ENCODE measurements at regions not wholly inside any gene's neighbourhood (a gene's known extent, or its start where the extent isn't known, plus 50 kb on each side); places are given as distances from the start of the nearest gene placed in this dataset.
"Not testable (repeated sequence)": the region's sequence is repeated elsewhere in the genome, so short reads cannot be mapped to it uniquely, and the experiment has no call there.

GRCh38 chr1:190837200-190837599, 359.5 kb upstream of the BRINP3 start:
- not testable (repeated sequence) for DNase-seq

DNA sequence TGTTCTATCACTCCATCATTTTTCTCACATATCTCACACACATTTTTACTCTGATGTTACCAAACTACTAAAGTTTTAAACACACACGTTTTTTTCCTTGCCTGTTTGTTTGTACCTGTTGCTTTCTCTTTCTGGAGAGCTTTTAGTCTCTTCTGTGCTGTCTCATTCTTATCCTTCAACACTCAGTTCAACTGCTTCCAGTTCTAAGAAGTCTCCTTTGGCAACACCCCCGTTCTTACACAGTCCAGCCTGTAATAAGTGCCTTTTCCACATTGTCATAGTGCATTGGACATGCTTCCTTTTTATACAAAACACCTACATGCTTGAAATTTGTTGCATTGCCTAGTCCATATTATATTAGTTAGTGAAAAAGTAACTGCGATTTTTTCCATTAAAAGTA, 360.2 kb upstream of the BRINP3 start:
- no peak for DNase-seq

- no peak for DNase-seq
Observed at GRCh38 chr1:190847166-190847565, 369.5 kb upstream of the BRINP3 start.

DNA sequence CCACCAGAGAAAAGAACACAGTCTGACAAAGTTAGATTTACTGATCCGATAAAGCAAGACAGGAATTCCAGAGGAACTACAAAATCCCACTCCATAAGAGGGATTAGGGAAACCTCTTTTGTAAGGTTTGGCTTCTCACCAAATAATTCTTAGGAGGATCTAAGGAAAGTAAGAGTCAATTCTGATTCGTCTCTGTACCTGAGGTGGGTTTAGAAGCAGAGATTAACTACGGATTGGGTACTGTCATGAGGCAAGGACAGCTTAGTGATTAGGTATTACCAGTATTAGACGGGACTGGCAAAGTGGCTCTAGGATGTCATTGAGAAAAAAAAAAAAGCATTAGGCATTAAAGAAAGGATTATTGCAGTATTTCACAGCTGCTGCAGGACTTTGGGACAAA, 371.7 kb upstream of the BRINP3 start:
- no peak for DNase-seq

GRCh38 chr1:190852611-190853010, 374.9 kb upstream of the BRINP3 start:
- DNase-seq: no peak

- no peak for DNase-seq
Observed at GRCh38 chr1:190858140-190858539, 380.5 kb upstream of the BRINP3 start.

DNA sequence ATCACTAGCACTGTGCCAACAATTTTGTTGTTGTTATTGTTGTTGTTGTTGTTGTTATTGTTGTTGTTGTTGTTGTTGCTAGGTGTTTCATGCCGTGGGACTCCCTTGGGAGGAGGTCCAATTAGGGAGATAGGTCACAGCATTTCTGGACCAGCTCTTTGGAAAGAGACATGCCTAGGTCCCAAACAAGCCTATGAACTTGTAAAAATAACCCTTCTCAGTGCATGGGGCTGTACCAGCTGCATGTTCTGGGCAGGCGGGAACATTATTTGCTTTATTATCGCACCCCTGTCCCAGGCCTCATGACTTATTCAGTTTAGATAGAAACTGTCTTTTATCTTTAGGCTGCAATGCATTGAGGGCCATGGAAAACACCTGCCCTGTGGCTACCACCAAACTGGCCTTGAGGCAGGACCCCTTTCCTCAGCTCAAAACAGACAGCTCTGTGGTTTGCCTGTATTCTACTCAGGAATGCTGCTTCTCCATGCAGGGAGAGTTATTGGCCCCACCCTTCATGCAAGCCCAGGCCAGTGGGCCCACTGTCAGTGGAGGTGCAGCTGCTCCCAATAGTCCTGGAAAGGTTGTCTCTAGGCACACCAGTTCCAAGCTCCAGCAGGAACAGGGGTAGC, 386.5 kb upstream of the BRINP3 start:
- no peak for DNase-seq

- no peak for DNase-seq
Observed at GRCh38 chr1:190880352-190880751, 402.7 kb upstream of the BRINP3 start.

GRCh38 chr1:190881064-190881463, 403.4 kb upstream of the BRINP3 start:
- DNase-seq: no peak

DNA sequence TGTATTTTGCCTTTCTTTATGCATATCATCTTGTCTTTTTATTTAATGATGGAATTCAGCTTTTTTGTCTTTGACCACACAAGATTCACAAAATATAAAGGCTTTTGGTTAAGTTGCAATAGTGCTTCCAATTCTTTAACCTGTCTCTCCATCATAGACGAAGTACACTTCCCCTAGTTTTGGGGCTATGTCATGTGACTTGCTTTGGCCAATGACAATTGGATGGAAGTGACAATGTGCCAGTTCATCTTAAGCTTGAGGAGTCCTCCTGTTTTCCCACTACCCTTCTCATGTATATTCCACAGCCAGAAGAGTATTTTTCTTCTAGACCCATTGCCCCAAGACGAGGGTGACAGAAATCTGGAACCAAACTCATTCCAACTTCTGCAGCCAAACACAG, 419.6 kb upstream of the BRINP3 start:
- no peak for DNase-seq

GRCh38 chr1:190904091-190904695, 426.5 kb upstream of the BRINP3 start:
- no peak for DNase-seq

- no peak for DNase-seq
Observed at GRCh38 chr1:190906206-190906725, 428.6 kb upstream of the BRINP3 start.

DNA sequence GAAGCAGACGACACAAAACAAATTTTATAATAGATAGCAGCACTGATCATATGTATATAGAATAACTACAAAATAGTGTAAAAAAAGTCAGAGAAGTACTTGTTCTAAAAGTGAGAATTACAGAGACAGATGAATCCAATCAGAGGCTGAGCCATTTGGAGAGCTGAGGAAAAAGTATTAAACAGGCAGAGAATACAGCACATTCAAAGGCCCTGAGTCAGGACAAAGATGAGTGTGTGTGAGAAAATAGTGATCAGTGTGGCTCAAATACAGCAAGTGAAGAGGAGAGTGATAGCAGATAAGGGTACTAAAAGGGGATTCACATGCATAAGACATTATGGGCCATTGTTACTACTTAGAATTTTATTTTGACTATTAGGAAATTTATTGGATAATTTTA, 430.6 kb upstream of the BRINP3 start:
- DNase-seq: no peak

DNA sequence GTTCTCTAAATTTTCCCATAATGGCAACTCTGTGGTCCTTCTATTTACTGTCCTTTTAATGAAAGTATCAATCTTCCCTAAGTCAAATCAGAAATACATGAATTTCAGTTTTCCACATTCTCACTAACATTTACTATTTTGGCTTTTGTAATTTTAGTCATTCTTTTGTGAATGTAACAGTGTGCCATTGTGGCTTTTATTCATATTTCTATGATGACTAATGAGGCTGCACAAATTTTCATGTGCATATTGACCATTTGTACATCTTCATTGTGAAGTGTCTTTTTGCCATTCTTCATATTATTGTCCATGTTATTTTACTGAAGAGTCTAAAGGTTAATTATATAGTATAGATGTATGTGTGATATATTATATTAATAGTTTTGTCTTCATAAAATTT, 431.0 kb upstream of the BRINP3 start:
- no peak for DNase-seq

- DNase-seq: no peak
Observed at GRCh38 chr1:190935925-190936324, 458.3 kb upstream of the BRINP3 start.

GRCh38 chr1:190936337-190936736, 458.7 kb upstream of the BRINP3 start:
- DNase-seq: no peak

DNA sequence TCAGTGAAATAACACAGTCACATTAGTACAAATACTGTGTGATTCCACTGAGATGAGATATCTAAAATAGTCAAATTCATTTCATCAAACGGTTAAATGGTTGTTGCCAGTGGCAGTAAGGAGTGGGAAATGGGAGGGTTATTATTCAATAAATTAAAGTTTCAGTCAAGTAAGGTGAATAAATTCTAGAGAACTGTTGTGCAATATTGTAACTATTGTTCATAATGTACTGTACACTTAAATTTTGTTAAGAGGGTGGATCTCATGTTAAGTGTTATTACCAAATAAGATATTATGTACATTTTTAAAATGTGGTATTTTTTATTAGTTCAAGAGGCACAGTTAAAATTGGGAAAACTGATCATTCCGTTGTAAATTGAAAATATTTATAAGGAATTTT, 463.3 kb upstream of the BRINP3 start:
- DNase-seq: no peak

DNA sequence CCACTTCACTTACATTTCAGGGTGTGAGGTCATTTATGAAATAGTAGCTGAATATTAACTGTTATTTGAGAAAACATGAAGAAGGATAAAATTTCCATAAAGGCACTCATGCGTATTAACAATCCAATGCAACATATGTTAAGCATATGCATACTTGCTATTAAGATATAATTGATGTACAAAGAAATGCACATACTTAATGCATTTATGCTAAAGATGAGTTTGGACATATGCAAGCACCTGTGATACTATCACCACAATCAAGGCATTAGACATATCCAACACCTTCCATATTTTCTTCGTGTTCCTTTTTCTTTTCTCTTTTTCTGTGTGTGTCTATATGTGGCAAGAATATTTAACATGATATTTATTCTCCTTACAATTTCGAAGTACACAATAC, 464.8 kb upstream of the BRINP3 start:
- no peak for DNase-seq

GRCh38 chr1:190943722-190944121, 466.1 kb upstream of the BRINP3 start:
- DNase-seq: not testable (repeated sequence)

GRCh38 chr1:190949939-190950338, 472.3 kb upstream of the BRINP3 start:
- peak in 1 of 2 experiments; percentile 21 for DNase-seq

DNA sequence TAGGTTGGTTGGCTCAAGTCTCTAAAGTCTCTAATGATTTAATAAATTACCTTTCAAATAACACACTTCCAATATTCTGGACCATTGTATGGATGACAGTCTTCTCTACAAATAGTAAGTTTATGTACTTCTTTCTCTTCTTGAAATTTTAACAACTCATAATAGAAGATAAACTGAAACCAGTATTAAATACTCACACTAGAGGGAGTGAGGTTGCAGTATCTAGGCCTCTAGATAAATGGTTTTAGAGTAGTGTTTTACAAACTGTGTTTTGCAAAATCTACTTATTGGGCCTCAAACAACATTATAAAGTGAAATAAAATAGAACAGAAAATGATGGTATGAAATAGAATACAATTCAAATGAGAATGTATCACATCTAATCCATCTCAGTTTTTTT, 479.9 kb upstream of the BRINP3 start:
- DNase-seq: no peak

DNA sequence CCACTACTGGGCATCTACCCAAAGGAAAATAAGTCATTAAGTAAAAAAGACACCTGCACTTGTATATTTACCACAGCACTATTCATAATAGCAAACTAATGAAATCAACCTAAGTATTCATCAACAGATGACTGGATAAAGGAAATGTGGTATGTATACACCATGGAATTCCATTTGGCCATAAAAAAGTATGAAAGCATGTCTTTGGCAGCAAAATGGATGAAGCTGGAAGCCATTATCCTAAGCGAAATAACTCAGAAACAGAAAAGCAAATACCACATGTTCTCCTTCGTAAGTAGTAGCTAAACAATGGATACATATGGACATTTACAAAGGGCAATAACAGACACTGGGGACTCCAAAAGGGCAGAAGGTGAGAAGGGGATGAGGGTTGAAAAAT, 485.7 kb upstream of the BRINP3 start:
- DNase-seq: no peak

DNA sequence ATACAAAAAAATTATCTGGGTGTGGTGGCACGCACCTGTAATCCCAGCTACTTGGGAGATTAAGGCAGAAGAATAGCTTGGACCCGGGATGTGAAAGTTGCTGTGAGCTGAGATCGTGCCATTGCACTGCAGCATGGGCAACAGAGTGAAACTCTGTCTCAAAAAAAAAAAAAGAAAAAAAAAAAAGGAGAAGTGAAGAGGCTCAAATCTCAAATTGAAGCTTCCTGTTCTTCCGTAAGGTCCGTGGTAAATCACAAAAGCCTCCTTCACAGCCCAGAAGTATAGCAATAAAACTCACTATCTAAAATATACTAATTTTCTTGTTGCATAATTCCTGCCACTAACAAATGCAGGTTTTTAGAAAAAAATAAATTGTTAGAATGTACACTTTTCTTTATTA, 498.2 kb upstream of the BRINP3 start:
- no peak for DNase-seq

GRCh38 chr1:191002768-191003167, 525.1 kb upstream of the BRINP3 start:
- DNase-seq: no peak

GRCh38 chr1:191016765-191017164, 539.1 kb upstream of the BRINP3 start:
- no peak for DNase-seq

Data from NCI-H2081 (cell line).